Activated CD4-positive, alpha-beta T cell treated with anti-CD3 and anti-CD28 coated beads, Interleukin-2, amount 10 ng/mL, durations not matched to agents 7 days and 5 days (primary cell): ENCODE measurements at regions not wholly inside any gene's neighbourhood (a gene's known extent, or its start where the extent isn't known, plus 50 kb on each side); places are given as distances from the start of the nearest gene placed in this dataset.

Source experiments
- CTCF ChIA-PET: fragments of 350-600 bp; sonication (Branson Sonifier 250); formaldehyde crosslinking; loops from one replicate; lab custom pipeline; 2021; ENCODE audit warnings: antibody characterized with exemption; lab: Charles Lee
- POLR2A ChIA-PET: fragments of 350-600 bp; sonication (Branson Sonifier 250); formaldehyde crosslinking; loops from one replicate; lab custom pipeline; 2021; ENCODE audit warnings: antibody characterized with exemption; lab: Charles Lee
- DNase-seq: peaks from one replicate; pipeline ENCODE4 v3.0.0-alpha.2; 2020
- H3K27ac Mint-ChIP-seq: one replicate; pipeline ENCODE4 v1.8.0; 2021; ENCODE audit warnings: mild to moderate bottlenecking, moderate library complexity, mixed read lengths
- H3K27me3 Mint-ChIP-seq: one replicate; pipeline ENCODE4 v1.8.0; 2021; ENCODE audit warnings: mixed read lengths
- H3K36me3 Mint-ChIP-seq: one replicate; pipeline ENCODE4 v1.8.0; 2021; ENCODE audit warnings: low read depth, mixed read lengths
- H3K4me1 Mint-ChIP-seq: one replicate; pipeline ENCODE4 v1.8.0; 2021; ENCODE audit warnings: mixed read lengths
- H3K4me3 Mint-ChIP-seq: one replicate; pipeline ENCODE4 v1.8.0; 2021; ENCODE audit warnings: mild to moderate bottlenecking, moderate library complexity, mixed read lengths
- H3K9me3 Mint-ChIP-seq: one replicate; pipeline ENCODE4 v1.8.0; 2021; ENCODE audit warnings: mixed read lengths

- Mint-ChIP-seq H3K4me1 (no peaks in the 10 kb centered on the region), H3K4me3 (no peak overlapping the region), H3K9me3 (peaks cover 17% of the 10 kb centered on the region), H3K36me3 (no peaks in the 10 kb centered on the region), H3K27me3 (no peaks in the 10 kb centered on the region), H3K27ac (no peak overlapping the region)
- POLR2A ChIA-PET = no interaction called here
- CTCF ChIA-PET = no interaction called here
- no peak for DNase-seq
Measured at GRCh38 chr7:136228171-136228570, 251.0 kb upstream of the MTPN start.

- ChIA-PET CTCF (no interaction called here), POLR2A (no interaction called here)
- H3K27me3 Mint-ChIP-seq = no peaks in the 10 kb centered on the region
- no peaks in the 10 kb centered on the region for H3K4me1 Mint-ChIP-seq
- H3K36me3 Mint-ChIP-seq = no peaks in the 10 kb centered on the region
- H3K4me3 Mint-ChIP-seq = no peak overlapping the region
- DNase-seq = no peak
- H3K9me3 Mint-ChIP-seq = peaks cover 3% of the 10 kb centered on the region
- H3K27ac Mint-ChIP-seq = no peak overlapping the region
Measured at GRCh38 chr7:136214356-136214755, 237.2 kb upstream of the MTPN start.

- no peak overlapping the region for H3K4me3 Mint-ChIP-seq
- POLR2A ChIA-PET = no interaction called here
- H3K27ac Mint-ChIP-seq = no peak overlapping the region
- DNase-seq = no peak
- CTCF ChIA-PET = no interaction called here
- H3K36me3 Mint-ChIP-seq = no peaks in the 10 kb centered on the region
- H3K4me1 Mint-ChIP-seq = no peaks in the 10 kb centered on the region
- peaks cover 3% of the 10 kb centered on the region for H3K9me3 Mint-ChIP-seq
- no peaks in the 10 kb centered on the region for H3K27me3 Mint-ChIP-seq
Measured at GRCh38 chr7:136213012-136213411, 235.9 kb upstream of the MTPN start.

GRCh38 chr7:136210664-136211063 lies 233.5 kb upstream of the MTPN start:
- ChIA-PET POLR2A (no interaction called here), CTCF (no interaction called here)
- no peak for DNase-seq
- H3K27me3 Mint-ChIP-seq = no peaks in the 10 kb centered on the region
- no peaks in the 10 kb centered on the region for H3K4me1 Mint-ChIP-seq
- H3K36me3 Mint-ChIP-seq = no peaks in the 10 kb centered on the region
- H3K9me3 Mint-ChIP-seq = peaks cover under 1% of the 10 kb centered on the region
- no peak overlapping the region for H3K4me3 Mint-ChIP-seq
- no peak overlapping the region for H3K27ac Mint-ChIP-seq

GRCh38 chr7:136210079-136210478 lies 232.9 kb upstream of the MTPN start:
- CTCF ChIA-PET = no interaction called here
- H3K27ac Mint-ChIP-seq = no peak overlapping the region
- no peaks in the 10 kb centered on the region for H3K36me3 Mint-ChIP-seq
- no peaks in the 10 kb centered on the region for H3K9me3 Mint-ChIP-seq
- H3K27me3 Mint-ChIP-seq = no peaks in the 10 kb centered on the region
- POLR2A ChIA-PET = no interaction called here
- no peaks in the 10 kb centered on the region for H3K4me1 Mint-ChIP-seq
- no peak overlapping the region for H3K4me3 Mint-ChIP-seq
- DNase-seq = no peak

GRCh38 chr7:136205956-136206355 lies 228.8 kb upstream of the MTPN start:
- Mint-ChIP-seq H3K27me3 (no peaks in the 10 kb centered on the region), H3K36me3 (no peaks in the 10 kb centered on the region), H3K4me3 (no peak overlapping the region), H3K9me3 (no peaks in the 10 kb centered on the region), H3K4me1 (no peaks in the 10 kb centered on the region), H3K27ac (no peak overlapping the region)
- ChIA-PET POLR2A (no interaction called here), CTCF (no interaction called here)
- DNase-seq = no peak

- Mint-ChIP-seq H3K27ac (no peak overlapping the region), H3K4me1 (no peaks in the 10 kb centered on the region), H3K9me3 (peaks cover 24% of the 10 kb centered on the region), H3K27me3 (no peaks in the 10 kb centered on the region), H3K4me3 (no peak overlapping the region), H3K36me3 (no peaks in the 10 kb centered on the region)
- CTCF ChIA-PET = no interaction called here
- POLR2A ChIA-PET = no interaction called here
- no peak for DNase-seq
Measured at GRCh38 chr7:136198168-136198567, 221.0 kb upstream of the MTPN start.

- Mint-ChIP-seq H3K4me3 (no peak overlapping the region), H3K4me1 (no peaks in the 10 kb centered on the region), H3K27ac (no peak overlapping the region), H3K9me3 (peaks cover 24% of the 10 kb centered on the region), H3K36me3 (no peaks in the 10 kb centered on the region), H3K27me3 (no peaks in the 10 kb centered on the region)
- DNase-seq = no peak
- POLR2A ChIA-PET = no interaction called here
- CTCF ChIA-PET = no interaction called here
Measured at GRCh38 chr7:136194878-136195277, 217.7 kb upstream of the MTPN start.

- no peak overlapping the region for H3K4me3 Mint-ChIP-seq
- DNase-seq = no peak
- H3K9me3 Mint-ChIP-seq = peaks cover 19% of the 10 kb centered on the region
- CTCF ChIA-PET = no interaction called here
- no peaks in the 10 kb centered on the region for H3K4me1 Mint-ChIP-seq
- POLR2A ChIA-PET = no interaction called here
- no peaks in the 10 kb centered on the region for H3K27me3 Mint-ChIP-seq
- H3K36me3 Mint-ChIP-seq = no peaks in the 10 kb centered on the region
- H3K27ac Mint-ChIP-seq = no peak overlapping the region
Measured at GRCh38 chr7:136193940-136194339, 216.8 kb upstream of the MTPN start.

- Mint-ChIP-seq H3K4me1 (no peaks in the 10 kb centered on the region), H3K4me3 (no peak overlapping the region), H3K36me3 (no peaks in the 10 kb centered on the region), H3K27me3 (no peaks in the 10 kb centered on the region), H3K27ac (no peak overlapping the region), H3K9me3 (peaks cover 2% of the 10 kb centered on the region)
- no peak for DNase-seq
- ChIA-PET POLR2A (no interaction called here), CTCF (no interaction called here)
Measured at GRCh38 chr7:136189506-136189998, 212.4 kb upstream of the MTPN start.

- no peaks in the 10 kb centered on the region for H3K4me1 Mint-ChIP-seq
- ChIA-PET POLR2A (no interaction called here), CTCF (no interaction called here)
- no peaks in the 10 kb centered on the region for H3K36me3 Mint-ChIP-seq
- H3K9me3 Mint-ChIP-seq = no peaks in the 10 kb centered on the region
- DNase-seq = no peak
- H3K27ac Mint-ChIP-seq = no peak overlapping the region
- H3K4me3 Mint-ChIP-seq = no peak overlapping the region
- H3K27me3 Mint-ChIP-seq = no peaks in the 10 kb centered on the region
Measured at GRCh38 chr7:136186281-136186680, 209.1 kb upstream of the MTPN start.

- H3K27me3 Mint-ChIP-seq = no peaks in the 10 kb centered on the region
- DNase-seq = no peak
- H3K9me3 Mint-ChIP-seq = no peaks in the 10 kb centered on the region
- no peaks in the 10 kb centered on the region for H3K36me3 Mint-ChIP-seq
- ChIA-PET POLR2A (no interaction called here), CTCF (no interaction called here)
- H3K4me1 Mint-ChIP-seq = no peaks in the 10 kb centered on the region
- no peak overlapping the region for H3K4me3 Mint-ChIP-seq
- no peak overlapping the region for H3K27ac Mint-ChIP-seq
Measured at GRCh38 chr7:136184719-136185118, 207.6 kb upstream of the MTPN start.

- DNase-seq = no peak
- no peaks in the 10 kb centered on the region for H3K9me3 Mint-ChIP-seq
- no peak overlapping the region for H3K27ac Mint-ChIP-seq
- H3K4me3 Mint-ChIP-seq = no peak overlapping the region
- H3K4me1 Mint-ChIP-seq = no peaks in the 10 kb centered on the region
- ChIA-PET POLR2A (no interaction called here), CTCF (no interaction called here)
- no peaks in the 10 kb centered on the region for H3K27me3 Mint-ChIP-seq
- no peaks in the 10 kb centered on the region for H3K36me3 Mint-ChIP-seq
Measured at GRCh38 chr7:136183981-136184380, 206.8 kb upstream of the MTPN start.

- no peak for DNase-seq
- Mint-ChIP-seq H3K27ac (no peak overlapping the region), H3K9me3 (no peaks in the 10 kb centered on the region), H3K4me1 (no peaks in the 10 kb centered on the region), H3K36me3 (no peaks in the 10 kb centered on the region), H3K4me3 (no peak overlapping the region), H3K27me3 (no peaks in the 10 kb centered on the region)
- POLR2A ChIA-PET = no interaction called here
- CTCF ChIA-PET = no interaction called here
Measured at GRCh38 chr7:136180984-136181383, 203.8 kb upstream of the MTPN start.
